ENCODE measurements at regions not wholly inside any gene's neighbourhood (a gene's known extent, or its start where the extent isn't known, plus 50 kb on each side); places are given as distances from the start of the nearest gene placed in this dataset.

DNA sequence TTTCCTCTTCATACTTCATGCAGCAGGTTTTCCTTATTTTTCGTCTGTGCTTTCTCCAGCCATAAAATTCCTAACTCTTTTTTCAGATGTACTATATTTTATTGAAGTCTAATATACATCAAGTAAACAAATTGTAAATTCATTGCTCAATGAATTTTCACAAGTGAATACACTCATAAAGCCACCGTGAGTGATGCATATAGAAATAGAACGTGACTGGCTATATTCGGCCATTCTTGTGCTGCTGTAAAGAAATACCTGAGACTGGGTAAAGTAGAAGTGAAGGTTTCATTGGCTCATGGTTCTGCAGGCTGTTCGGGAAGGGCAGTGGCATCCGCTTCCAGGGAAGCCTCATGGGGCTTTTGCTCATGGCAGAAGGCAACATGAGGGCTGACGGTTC lies 868.4 kb upstream of the EEF2KMT start:
- Histone ChIP-seq H3K4me1 (ENCODE audit: control insufficient read depth, insufficient read depth, low read length) (no peaks in the 10 kb centered on the region), H3K9me3 (ENCODE audit: control insufficient read depth, insufficient read depth, low read depth, low read length) (no peaks in the 10 kb centered on the region), H3K27ac (ENCODE audit: extremely low read depth, low read depth, low read length) (no peak overlapping the region), H3K36me3 (ENCODE audit: control insufficient read depth in 2 of 2, insufficient read depth in 1 of 2, low read length in 2 of 2) (no peaks in the 10 kb centered on the region), H3K4me3 (ENCODE audit: low read depth, low read length) (no peak overlapping the region)
- POLR2A ChIA-PET: no interaction called here
- CTCF ChIA-PET: no interaction called here
- TF ChIP-seq ZNF394 (tag by site-specific recombination; IDR thresholded peaks at IDR 0.05; ENCODE audit: borderline replicate concordance) (no peak), ZNF266 (tag by site-specific recombination; IDR thresholded peaks at IDR 0.05; ENCODE audit: low read depth) (no peak)

GRCh38 chr16:5965321-5965720 lies 867.7 kb upstream of the EEF2KMT start:
- H3K27ac ChIP-seq (ENCODE audit: extremely low read depth, low read depth, low read length): no peak overlapping the region
- H3K4me3 ChIP-seq (ENCODE audit: low read depth, low read length): no peak overlapping the region
- no peak for TF ChIP-seq ZNF223 (tag by site-specific recombination; IDR thresholded peaks at IDR 0.05)
- no peak for TF ChIP-seq SCRT2 (tag by site-specific recombination; IDR thresholded peaks at IDR 0.05)
- no peak for TF ChIP-seq ZBTB7A (tag by site-specific recombination; IDR thresholded peaks at IDR 0.05; ENCODE audit: low read depth)
- no peak for TF ChIP-seq PRDM2 (tag by site-specific recombination; IDR thresholded peaks at IDR 0.05; ENCODE audit: borderline replicate concordance)
- TF ChIP-seq ZNF211 (tag by site-specific recombination; IDR thresholded peaks at IDR 0.05; ENCODE audit: low read depth): no peak
- TF ChIP-seq SALL2 (tag by site-specific recombination; IDR thresholded peaks at IDR 0.05; ENCODE audit: borderline replicate concordance): no peak
- no peak for TF ChIP-seq ZNF140 (tag by site-specific recombination; IDR thresholded peaks at IDR 0.05)
- no peak for TF ChIP-seq ZNF404 (tag by site-specific recombination; IDR thresholded peaks at IDR 0.05)
- no peak for TF ChIP-seq ZNF785 (tag by site-specific recombination; IDR thresholded peaks at IDR 0.05)
- TF ChIP-seq ZNF394 (tag by site-specific recombination; IDR thresholded peaks at IDR 0.05; ENCODE audit: borderline replicate concordance): no peak
- TF ChIP-seq ZNF549 (tag by site-specific recombination; IDR thresholded peaks at IDR 0.05): no peak
- TF ChIP-seq ZNF548 (tag by site-specific recombination; IDR thresholded peaks at IDR 0.05): no peak
- no peak for TF ChIP-seq ZNF837 (tag by site-specific recombination; IDR thresholded peaks at IDR 0.05)
- no peak for TF ChIP-seq ZNF350 (tag by site-specific recombination; IDR thresholded peaks at IDR 0.05)
- TF ChIP-seq ZNF843 (tag by site-specific recombination; IDR thresholded peaks at IDR 0.05): no peak
- no peak for TF ChIP-seq ZNF658 (tag by site-specific recombination; IDR thresholded peaks at IDR 0.05)
- no peak for TF ChIP-seq ZSCAN30 (tag by site-specific recombination; IDR thresholded peaks at IDR 0.05)
- no peaks in the 10 kb centered on the region for H3K4me1 ChIP-seq (ENCODE audit: control insufficient read depth, insufficient read depth, low read length)
- CTCF ChIA-PET: no interaction called here
- POLR2A ChIA-PET: no interaction called here
- no peaks in the 10 kb centered on the region for H3K36me3 ChIP-seq (ENCODE audit: control insufficient read depth in 2 of 2, insufficient read depth in 1 of 2, low read length in 2 of 2)
- H3K9me3 ChIP-seq (ENCODE audit: control insufficient read depth, insufficient read depth, low read depth, low read length): no peaks in the 10 kb centered on the region

GRCh38 chr16:5951486-5951885 lies 853.9 kb upstream of the EEF2KMT start:
- no peak overlapping the region for H3K4me3 ChIP-seq (ENCODE audit: low read depth, low read length)
- no peak overlapping the region for H3K27ac ChIP-seq (ENCODE audit: extremely low read depth, low read depth, low read length)
- POLR2A ChIA-PET: no interaction called here
- no peaks in the 10 kb centered on the region for H3K9me3 ChIP-seq (ENCODE audit: control insufficient read depth, insufficient read depth, low read depth, low read length)
- no peaks in the 10 kb centered on the region for H3K4me1 ChIP-seq (ENCODE audit: control insufficient read depth, insufficient read depth, low read length)
- CTCF ChIA-PET: no interaction called here
- no peaks in the 10 kb centered on the region for H3K36me3 ChIP-seq (ENCODE audit: control insufficient read depth in 2 of 2, insufficient read depth in 1 of 2, low read length in 2 of 2)
- TF ChIP-seq ZNF600 (tag by site-specific recombination; IDR thresholded peaks at IDR 0.05) (no peak), ZNF777 (tag by site-specific recombination; IDR thresholded peaks at IDR 0.05; ENCODE audit: borderline replicate concordance) (no peak), ZNF488 (tag by site-specific recombination; IDR thresholded peaks at IDR 0.05) (no peak), KLF16 (tag by site-specific recombination; IDR thresholded peaks at IDR 0.05) (no peak), ZNF202 (tag by site-specific recombination; IDR thresholded peaks at IDR 0.05; ENCODE audit: borderline replicate concordance) (no peak), ZBTB21 (tag by site-specific recombination; IDR thresholded peaks at IDR 0.05) (no peak), ZNF544 (tag by site-specific recombination; IDR thresholded peaks at IDR 0.05) (no peak), ZBTB48 (tag by site-specific recombination; IDR thresholded peaks at IDR 0.05) (no peak), ZNF157 (tag by site-specific recombination; IDR thresholded peaks at IDR 0.05) (no peak)
- TF ChIP-seq, protein P1, sequence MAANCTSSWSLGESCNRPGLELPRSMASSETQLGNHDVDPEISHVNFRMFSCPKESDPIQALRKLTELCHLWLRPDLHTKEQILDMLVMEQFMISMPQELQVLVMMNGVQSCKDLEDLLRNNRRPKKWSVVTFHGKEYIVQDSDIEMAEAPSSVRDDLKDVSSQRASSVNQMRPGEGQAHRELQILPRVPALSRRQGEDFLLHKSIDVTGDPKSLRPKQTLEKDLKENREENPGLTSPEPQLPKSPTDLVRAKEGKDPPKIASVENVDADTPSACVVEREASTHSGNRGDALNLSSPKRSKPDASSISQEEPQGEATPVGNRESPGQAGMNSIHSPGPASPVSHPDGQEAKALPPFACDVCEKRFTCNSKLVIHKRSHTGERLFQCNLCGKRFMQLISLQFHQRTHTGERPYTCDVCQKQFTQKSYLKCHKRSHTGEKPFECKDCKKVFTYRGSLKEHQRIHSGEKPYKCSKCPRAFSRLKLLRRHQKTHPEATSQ (tag by site-specific recombination; IDR thresholded peaks at IDR 0.05): no peak

All from HEK293 (cell line).